ENCODE measurements at regions not wholly inside any gene's neighbourhood (a gene's known extent, or its start where the extent isn't known, plus 50 kb on each side); places are given as distances from the start of the nearest gene placed in this dataset.

- H3K36me3 ChIP-seq (replicated peaks; ENCODE audit: control insufficient read depth, insufficient read depth, low read length): no peaks in the 10 kb centered on the region
- no peaks in the 10 kb centered on the region for H3K27me3 ChIP-seq (ENCODE audit: control insufficient read depth, insufficient read depth, low read length)
- no peak overlapping the region for H3K4me3 ChIP-seq (ENCODE audit: insufficient read depth, low read depth, low read length)
Measured at GRCh38 chr5:91741764-91742505, 358.8 kb upstream of the ARRDC3 start.

GRCh38 chr5:91730026-91730425 lies 346.9 kb upstream of the ARRDC3 start:
- Histone ChIP-seq H3K36me3 (replicated peaks; ENCODE audit: control insufficient read depth, insufficient read depth, low read length) (no peaks in the 10 kb centered on the region), H3K4me3 (ENCODE audit: insufficient read depth, low read depth, low read length) (no peak overlapping the region), H3K27me3 (ENCODE audit: control insufficient read depth, insufficient read depth, low read length) (no peaks in the 10 kb centered on the region)
- no peak for DNase-seq

More at GRCh38 chr5:91741764-91742505, 358.8 kb upstream of the ARRDC3 start:
- DNase-seq: no peak

DNA sequence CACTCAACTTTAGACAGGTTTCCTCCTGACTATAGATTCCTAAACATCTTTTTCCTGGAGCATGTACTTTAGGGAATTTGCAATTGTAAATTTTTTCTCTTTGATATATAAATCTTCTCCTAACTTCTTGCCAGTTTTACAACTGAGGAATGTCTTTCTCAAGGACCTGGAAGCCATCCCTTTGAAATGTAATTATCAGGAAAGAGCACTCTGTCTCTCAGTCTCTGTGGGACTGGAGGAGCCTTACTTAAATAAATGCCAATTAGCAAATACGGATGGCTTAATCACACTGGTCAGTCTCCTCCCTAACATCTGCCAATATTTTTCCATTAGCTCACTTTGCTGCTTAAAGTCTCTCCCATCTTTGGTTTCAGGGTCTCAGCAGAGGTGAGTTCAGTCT lies 344.3 kb upstream of the ARRDC3 start:
- no peak for DNase-seq
- no peak overlapping the region for H3K4me3 ChIP-seq (ENCODE audit: insufficient read depth, low read depth, low read length)
- H3K27me3 ChIP-seq (ENCODE audit: control insufficient read depth, insufficient read depth, low read length): no peaks in the 10 kb centered on the region
- H3K36me3 ChIP-seq (replicated peaks; ENCODE audit: control insufficient read depth, insufficient read depth, low read length): no peaks in the 10 kb centered on the region

- H3K36me3 ChIP-seq (replicated peaks; ENCODE audit: control insufficient read depth, insufficient read depth, low read length): no peaks in the 10 kb centered on the region
- H3K4me3 ChIP-seq (ENCODE audit: insufficient read depth, low read depth, low read length): no peak overlapping the region
- H3K27me3 ChIP-seq (ENCODE audit: control insufficient read depth, insufficient read depth, low read length): no peaks in the 10 kb centered on the region
- DNase-seq: no peak
Measured at GRCh38 chr5:91722736-91723467, 339.8 kb upstream of the ARRDC3 start.

- Histone ChIP-seq H3K36me3 (replicated peaks; ENCODE audit: control insufficient read depth, insufficient read depth, low read length) (no peaks in the 10 kb centered on the region), H3K27me3 (ENCODE audit: control insufficient read depth, insufficient read depth, low read length) (no peaks in the 10 kb centered on the region), H3K4me3 (ENCODE audit: insufficient read depth, low read depth, low read length) (no peak overlapping the region)
- no peak for DNase-seq
Measured at GRCh38 chr5:91712718-91713117, 329.6 kb upstream of the ARRDC3 start.

DNA sequence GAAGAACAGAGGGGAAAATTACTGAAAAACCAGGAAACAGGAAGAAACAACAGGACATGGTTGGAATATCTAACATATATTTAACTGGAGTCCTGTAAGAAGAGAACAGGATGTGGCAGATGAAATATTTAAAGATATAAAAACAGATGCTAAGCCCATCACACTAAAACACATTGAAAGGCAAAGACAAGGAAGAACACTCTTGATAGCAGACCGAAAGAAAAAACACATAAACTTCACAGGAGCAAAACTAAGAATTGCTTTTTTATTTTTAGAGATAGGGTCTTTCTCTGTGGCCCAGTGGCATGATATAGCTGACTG lies 324.4 kb upstream of the ARRDC3 start:
- no peaks in the 10 kb centered on the region for H3K27me3 ChIP-seq (ENCODE audit: control insufficient read depth, insufficient read depth, low read length)
- H3K4me3 ChIP-seq (ENCODE audit: insufficient read depth, low read depth, low read length): no peak overlapping the region
- DNase-seq: no peak
- H3K36me3 ChIP-seq (replicated peaks; ENCODE audit: control insufficient read depth, insufficient read depth, low read length): no peaks in the 10 kb centered on the region

DNA sequence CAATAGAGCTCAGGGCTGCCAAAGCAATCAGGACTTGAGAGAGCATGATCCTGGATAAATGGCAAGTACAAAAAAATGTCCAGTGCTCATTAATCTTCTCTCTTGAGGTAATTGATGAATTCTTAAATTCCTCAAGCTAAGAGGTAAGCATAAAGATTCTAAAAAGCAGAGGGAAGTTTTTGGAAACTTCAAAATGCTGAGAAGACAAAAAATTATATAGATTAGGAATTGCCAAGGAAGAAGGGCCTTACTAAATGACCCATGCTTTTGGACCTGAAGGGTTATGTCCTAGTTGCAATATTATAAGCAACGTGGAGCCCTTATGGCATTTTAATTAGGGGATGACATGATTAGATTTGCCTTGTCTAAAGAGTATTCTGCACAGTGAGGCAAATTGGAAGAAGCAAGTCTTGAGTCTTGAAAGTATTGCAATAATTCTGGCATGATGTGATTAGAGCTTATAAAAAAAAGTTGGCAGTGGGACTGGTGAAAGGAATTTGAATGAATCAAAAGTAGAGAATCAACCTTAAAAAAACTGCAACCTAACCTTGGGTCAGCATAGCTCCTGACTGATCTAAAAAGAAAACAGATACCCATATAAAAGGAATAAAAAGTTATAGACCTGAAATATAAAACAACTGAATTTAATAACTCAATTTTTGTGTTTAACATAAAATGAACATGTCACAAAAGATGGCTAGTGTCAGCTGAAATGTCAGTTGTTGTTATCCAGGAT lies 323.8 kb upstream of the ARRDC3 start:
- no peak for DNase-seq
- Histone ChIP-seq H3K27me3 (ENCODE audit: control insufficient read depth, insufficient read depth, low read length) (no peaks in the 10 kb centered on the region), H3K4me3 (ENCODE audit: insufficient read depth, low read depth, low read length) (no peak overlapping the region), H3K36me3 (replicated peaks; ENCODE audit: control insufficient read depth, insufficient read depth, low read length) (no peaks in the 10 kb centered on the region)

GRCh38 chr5:91703128-91703527 lies 320.0 kb upstream of the ARRDC3 start:
- DNase-seq: no peak
- Histone ChIP-seq H3K36me3 (replicated peaks; ENCODE audit: control insufficient read depth, insufficient read depth, low read length) (no peaks in the 10 kb centered on the region), H3K27me3 (ENCODE audit: control insufficient read depth, insufficient read depth, low read length) (no peaks in the 10 kb centered on the region), H3K4me3 (ENCODE audit: insufficient read depth, low read depth, low read length) (no peak overlapping the region)

DNA sequence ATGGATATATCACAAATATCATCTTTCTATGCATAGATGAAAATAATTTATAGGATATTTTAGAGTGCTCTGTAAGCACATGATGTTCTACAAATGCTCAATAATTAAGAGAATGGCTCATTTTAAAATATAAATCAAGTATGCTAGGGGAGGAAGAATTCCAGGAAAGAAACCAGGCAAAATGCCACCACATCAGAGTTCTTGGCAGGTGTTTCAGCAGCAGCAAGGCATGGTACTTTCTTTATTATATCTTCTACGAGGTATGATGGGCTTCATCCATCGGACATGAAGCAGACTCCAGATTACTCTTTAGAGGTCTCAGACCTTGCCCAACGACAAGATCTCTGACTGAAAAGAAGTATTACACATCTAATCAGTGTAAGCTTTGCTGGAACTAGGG lies 316.3 kb upstream of the ARRDC3 start:
- Histone ChIP-seq H3K36me3 (replicated peaks; ENCODE audit: control insufficient read depth, insufficient read depth, low read length) (no peaks in the 10 kb centered on the region), H3K4me3 (ENCODE audit: insufficient read depth, low read depth, low read length) (no peak overlapping the region), H3K27me3 (ENCODE audit: control insufficient read depth, insufficient read depth, low read length) (no peaks in the 10 kb centered on the region)
- no peak for DNase-seq

DNA sequence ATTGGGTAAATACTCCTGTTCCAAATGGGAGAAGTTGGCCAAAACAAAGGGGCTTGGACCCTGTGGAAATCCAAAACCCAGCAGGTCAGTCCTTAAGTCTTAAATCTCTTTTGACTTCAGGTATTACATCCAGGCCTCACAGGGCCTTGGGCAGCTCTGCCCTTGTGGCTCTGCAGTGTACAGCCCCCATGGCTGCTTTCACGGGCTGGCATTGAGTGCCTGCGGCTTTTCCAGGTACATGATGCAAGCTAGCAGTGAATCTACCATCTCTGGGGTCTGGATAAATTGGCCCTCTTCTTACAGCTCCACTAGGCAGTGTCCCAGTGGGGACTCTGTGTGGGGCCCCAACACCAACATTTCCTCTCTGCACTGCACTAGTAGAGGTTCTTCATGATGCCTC lies 308.5 kb upstream of the ARRDC3 start:
- H3K4me3 ChIP-seq (ENCODE audit: insufficient read depth, low read depth, low read length): no peak overlapping the region
- no peaks in the 10 kb centered on the region for H3K36me3 ChIP-seq (replicated peaks; ENCODE audit: control insufficient read depth, insufficient read depth, low read length)
- H3K27me3 ChIP-seq (ENCODE audit: control insufficient read depth, insufficient read depth, low read length): no peaks in the 10 kb centered on the region
- DNase-seq: no peak

DNA sequence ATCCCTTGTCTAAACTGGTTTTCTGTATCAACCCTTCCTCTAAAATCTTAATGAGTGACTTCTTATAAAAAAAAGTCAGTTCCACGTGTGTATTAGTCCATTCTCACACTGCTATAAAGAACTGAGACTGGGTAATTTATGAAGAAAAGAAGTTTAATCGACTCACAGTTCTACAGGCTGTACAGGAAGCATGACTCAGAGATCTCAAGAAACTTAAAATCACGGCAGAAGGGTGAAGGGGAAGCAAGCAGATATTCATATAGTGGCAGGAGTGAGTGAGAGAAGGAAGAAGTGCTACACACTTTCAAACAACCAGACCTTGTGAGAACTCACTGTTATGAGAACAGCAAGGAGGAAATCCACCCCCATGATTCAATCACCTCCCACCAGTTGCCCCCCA lies 307.8 kb upstream of the ARRDC3 start:
- Histone ChIP-seq H3K36me3 (replicated peaks; ENCODE audit: control insufficient read depth, insufficient read depth, low read length) (no peaks in the 10 kb centered on the region), H3K27me3 (ENCODE audit: control insufficient read depth, insufficient read depth, low read length) (no peaks in the 10 kb centered on the region), H3K4me3 (ENCODE audit: insufficient read depth, low read depth, low read length) (no peak overlapping the region)
- no peak for DNase-seq

GRCh38 chr5:91687430-91687829 lies 304.3 kb upstream of the ARRDC3 start:
- Histone ChIP-seq H3K27me3 (ENCODE audit: control insufficient read depth, insufficient read depth, low read length) (no peaks in the 10 kb centered on the region), H3K4me3 (ENCODE audit: insufficient read depth, low read depth, low read length) (no peak overlapping the region), H3K36me3 (replicated peaks; ENCODE audit: control insufficient read depth, insufficient read depth, low read length) (no peaks in the 10 kb centered on the region)
- no peak for DNase-seq

DNA sequence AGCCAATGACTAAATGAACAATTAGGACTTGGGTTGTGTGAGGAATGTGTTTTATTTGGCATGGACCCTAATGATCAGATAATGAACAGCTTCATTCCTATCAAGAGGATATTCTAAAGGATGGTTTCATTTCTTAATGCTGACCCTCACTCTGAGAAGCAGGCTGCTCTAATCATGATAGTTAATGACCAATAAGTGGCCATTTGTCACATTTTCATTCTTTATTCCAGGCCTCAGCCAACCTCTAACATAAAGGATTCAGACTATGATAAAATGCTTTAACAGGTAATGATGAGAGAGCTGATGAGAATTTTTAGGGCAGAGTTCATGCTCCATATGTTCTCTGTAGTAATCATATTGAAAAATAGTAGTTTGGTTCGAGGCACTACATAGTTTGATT lies 301.5 kb upstream of the ARRDC3 start:
- H3K4me3 ChIP-seq (ENCODE audit: insufficient read depth, low read depth, low read length): no peak overlapping the region
- DNase-seq: no peak
- H3K36me3 ChIP-seq (replicated peaks; ENCODE audit: control insufficient read depth, insufficient read depth, low read length): no peaks in the 10 kb centered on the region

GRCh38 chr5:91670563-91670962 lies 287.4 kb upstream of the ARRDC3 start:
- Histone ChIP-seq H3K36me3 (replicated peaks; ENCODE audit: control insufficient read depth, insufficient read depth, low read length) (no peaks in the 10 kb centered on the region), H3K4me3 (ENCODE audit: insufficient read depth, low read depth, low read length) (no peak overlapping the region), H3K27me3 (ENCODE audit: control insufficient read depth, insufficient read depth, low read length) (no peaks in the 10 kb centered on the region)
- DNase-seq: peak; percentile 3

More for the DNA sequence above, 301.5 kb upstream of the ARRDC3 start:
- no peaks in the 10 kb centered on the region for H3K27me3 ChIP-seq (ENCODE audit: control insufficient read depth, insufficient read depth, low read length)

- H3K27me3 ChIP-seq (ENCODE audit: control insufficient read depth, insufficient read depth, low read length): no peaks in the 10 kb centered on the region
- no peak for DNase-seq
- no peak overlapping the region for H3K4me3 ChIP-seq (ENCODE audit: insufficient read depth, low read depth, low read length)
- H3K36me3 ChIP-seq (replicated peaks; ENCODE audit: control insufficient read depth, insufficient read depth, low read length): no peaks in the 10 kb centered on the region
Measured at GRCh38 chr5:91670122-91670521, 287.0 kb upstream of the ARRDC3 start.
